ENCODE measurements at regions not wholly inside any gene's neighbourhood (a gene's known extent, or its start where the extent isn't known, plus 50 kb on each side); places are given as distances from the start of the nearest gene placed in this dataset.

DNA sequence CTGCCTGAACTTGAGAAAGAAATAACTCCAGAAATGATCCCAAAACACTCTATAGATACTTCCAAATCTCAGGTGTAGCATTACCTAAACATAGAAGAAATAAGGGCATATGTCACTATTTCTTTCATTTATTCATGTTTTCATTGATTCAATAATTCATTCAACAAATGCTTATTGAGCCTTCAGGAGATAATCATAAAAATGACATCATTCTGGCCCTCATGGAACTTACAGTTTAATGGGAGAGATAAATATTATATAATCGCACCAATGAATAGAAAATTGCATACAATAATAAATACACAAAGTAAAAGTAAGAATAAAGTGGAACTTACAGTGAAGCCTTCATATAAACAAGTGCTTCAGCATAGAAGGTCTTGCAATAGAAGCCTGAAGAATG is 58.1 kb upstream of the NR2F2 start:
- TF ChIP-seq, protein P1, sequence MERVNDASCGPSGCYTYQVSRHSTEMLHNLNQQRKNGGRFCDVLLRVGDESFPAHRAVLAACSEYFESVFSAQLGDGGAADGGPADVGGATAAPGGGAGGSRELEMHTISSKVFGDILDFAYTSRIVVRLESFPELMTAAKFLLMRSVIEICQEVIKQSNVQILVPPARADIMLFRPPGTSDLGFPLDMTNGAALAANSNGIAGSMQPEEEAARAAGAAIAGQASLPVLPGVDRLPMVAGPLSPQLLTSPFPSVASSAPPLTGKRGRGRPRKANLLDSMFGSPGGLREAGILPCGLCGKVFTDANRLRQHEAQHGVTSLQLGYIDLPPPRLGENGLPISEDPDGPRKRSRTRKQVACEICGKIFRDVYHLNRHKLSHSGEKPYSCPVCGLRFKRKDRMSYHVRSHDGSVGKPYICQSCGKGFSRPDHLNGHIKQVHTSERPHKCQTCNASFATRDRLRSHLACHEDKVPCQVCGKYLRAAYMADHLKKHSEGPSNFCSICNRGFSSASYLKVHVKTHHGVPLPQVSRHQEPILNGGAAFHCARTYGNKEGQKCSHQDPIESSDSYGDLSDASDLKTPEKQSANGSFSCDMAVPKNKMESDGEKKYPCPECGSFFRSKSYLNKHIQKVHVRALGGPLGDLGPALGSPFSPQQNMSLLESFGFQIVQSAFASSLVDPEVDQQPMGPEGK (CRISPR knock-in tag; IDR thresholded peaks at IDR 0.05; ENCODE audit: borderline replicate concordance): no peak
- TF ChIP-seq SNAI2 (CRISPR knock-in tag; IDR thresholded peaks at IDR 0.05) (no peak), CSDC2 (CRISPR knock-in tag; IDR thresholded peaks at IDR 0.05) (no peak), TOX (CRISPR knock-in tag; IDR thresholded peaks at IDR 0.05; ENCODE audit: borderline replicate concordance) (no peak), ARNTL (CRISPR knock-in tag; IDR thresholded peaks at IDR 0.05; ENCODE audit: borderline replicate concordance, low read depth) (no peak)
- TF ChIP-seq, protein P2, sequence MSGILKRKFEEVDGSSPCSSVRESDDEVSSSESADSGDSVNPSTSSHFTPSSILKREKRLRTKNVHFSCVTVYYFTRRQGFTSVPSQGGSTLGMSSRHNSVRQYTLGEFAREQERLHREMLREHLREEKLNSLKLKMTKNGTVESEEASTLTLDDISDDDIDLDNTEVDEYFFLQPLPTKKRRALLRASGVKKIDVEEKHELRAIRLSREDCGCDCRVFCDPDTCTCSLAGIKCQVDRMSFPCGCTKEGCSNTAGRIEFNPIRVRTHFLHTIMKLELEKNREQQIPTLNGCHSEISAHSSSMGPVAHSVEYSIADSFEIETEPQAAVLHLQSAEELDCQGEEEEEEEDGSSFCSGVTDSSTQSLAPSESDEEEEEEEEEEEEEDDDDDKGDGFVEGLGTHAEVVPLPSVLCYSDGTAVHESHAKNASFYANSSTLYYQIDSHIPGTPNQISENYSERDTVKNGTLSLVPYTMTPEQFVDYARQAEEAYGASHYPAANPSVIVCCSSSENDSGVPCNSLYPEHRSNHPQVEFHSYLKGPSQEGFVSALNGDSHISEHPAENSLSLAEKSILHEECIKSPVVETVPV (CRISPR knock-in tag; IDR thresholded peaks at IDR 0.05): no peak

All from SK-N-SH treated with all-trans-retinoic acid at 6 μM for 48 hours (cell line).